Anterior cingulate cortex (tissue), 58 donors: ENCODE measurements at regions not wholly inside any gene's neighbourhood (a gene's known extent, or its start where the extent isn't known, plus 50 kb on each side); places are given as distances from the start of the nearest gene placed in this dataset.

Experiments used
- DNase-seq, 58 donors: peaks; one replicate each; lab custom pipeline; 2025; lab: John Stamatoyannopoulos, UW

GRCh38 chr4:54800831-54801530 lies 143.2 kb downstream of the KIT start:
- DNase-seq = no peak

- no peak for DNase-seq
Observed at GRCh38 chr4:54794579-54794978, 136.8 kb downstream of the KIT start.

DNA sequence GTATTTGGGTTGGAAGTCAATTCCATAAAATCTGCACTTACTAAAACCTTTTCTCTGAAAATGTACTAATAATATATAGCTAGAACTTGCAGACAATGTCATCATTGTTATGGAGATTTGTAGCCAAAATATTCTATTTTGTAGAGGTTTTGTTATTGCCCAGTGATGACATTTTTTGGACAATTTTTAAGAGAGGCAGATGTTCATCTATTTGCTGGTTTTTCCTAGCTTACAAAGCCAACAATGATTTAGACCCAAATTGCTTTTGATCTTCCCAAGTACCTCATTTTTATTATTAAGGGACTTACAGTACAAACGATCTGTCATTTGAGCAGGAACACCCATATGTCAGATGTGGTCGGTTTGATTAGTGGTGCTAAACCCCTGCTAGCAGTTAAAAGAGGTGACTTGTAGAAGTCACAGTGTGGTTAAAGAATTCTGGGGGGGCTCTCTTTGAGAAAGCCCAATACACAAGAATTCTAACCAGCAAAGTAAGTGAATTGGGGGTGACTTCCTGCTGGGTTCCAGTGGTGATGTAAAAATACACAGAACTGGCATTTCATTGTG lies 136.2 kb downstream of the KIT start:
- no peak for DNase-seq
